Chondrocyte (in vitro differentiated cells): ENCODE measurements at regions not wholly inside any gene's neighbourhood (a gene's known extent, or its start where the extent isn't known, plus 50 kb on each side); places are given as distances from the start of the nearest gene placed in this dataset.

Experiments
- DNase-seq: peaks from one replicate; pipeline ENCODE4 v3.0.0; 2021; ENCODE audit warnings: mixed read lengths, low spot score
- H3K27ac Mint-ChIP-seq: one replicate; pipeline ENCODE4 v1.8.0; 2021; ENCODE audit warnings: mild to moderate bottlenecking, moderate library complexity, mixed read lengths; ENCODE audit not compliant: unreplicated experiment
- H3K27me3 Mint-ChIP-seq: 2 replicates; pipeline ENCODE4 v1.8.0; 2021; ENCODE audit warnings: low read depth, mixed read lengths
- H3K36me3 Mint-ChIP-seq: 2 replicates; pipeline ENCODE4 v1.8.0; 2021; ENCODE audit warnings: low read depth, mixed read lengths
- H3K4me1 Mint-ChIP-seq: 2 replicates; pipeline ENCODE4 v1.8.0; 2021; ENCODE audit warnings: low read depth, mild to moderate bottlenecking, mixed read lengths
- H3K4me3 Mint-ChIP-seq: one replicate; pipeline ENCODE4 v1.8.0; 2021; ENCODE audit warnings: mild to moderate bottlenecking, moderate library complexity, mixed read lengths; ENCODE audit not compliant: unreplicated experiment
- H3K9me3 Mint-ChIP-seq: 2 replicates; pipeline ENCODE4 v1.8.0; 2021; ENCODE audit warnings: low read depth, mixed read lengths
- TF ChIP-seq, protein P1 (sequence below): fragments of 200-600 bp; sonication (generic); IDR thresholded peaks from 2 replicates; pipeline ENCODE4 v1.5.0; 2021; ENCODE audit warnings: antibody characterized with exemption, mild to moderate bottlenecking, moderate library complexity

DNA sequence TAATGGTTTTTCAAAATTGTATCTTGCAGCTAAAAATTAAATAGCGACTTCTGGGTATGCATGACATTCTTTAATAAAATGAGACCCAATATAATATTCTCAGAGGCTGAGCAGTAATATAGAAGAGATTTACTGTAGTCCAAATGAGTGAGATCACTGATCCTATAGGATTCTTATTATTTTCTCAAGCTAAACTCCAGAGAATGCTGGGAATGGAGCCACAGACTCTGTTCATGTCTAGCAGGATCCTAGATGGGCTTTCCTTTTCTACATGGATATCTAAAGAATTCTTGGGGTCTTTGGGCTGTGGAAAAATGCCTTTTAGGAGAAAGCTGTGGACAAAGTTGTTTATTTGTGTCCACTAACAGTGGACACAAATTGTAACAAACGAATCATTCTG is 150.7 kb upstream of the ZNF644 start:
- Mint-ChIP-seq H3K4me3 (no peak overlapping the region), H3K27me3 (peaks cover 10% of the 10 kb centered on the region), H3K9me3 (no peaks in the 10 kb centered on the region), H3K27ac (no peak overlapping the region), H3K36me3 (no peaks in the 10 kb centered on the region), H3K4me1 (no peaks in the 10 kb centered on the region)
- no peak for DNase-seq
- TF ChIP-seq, protein P1, sequence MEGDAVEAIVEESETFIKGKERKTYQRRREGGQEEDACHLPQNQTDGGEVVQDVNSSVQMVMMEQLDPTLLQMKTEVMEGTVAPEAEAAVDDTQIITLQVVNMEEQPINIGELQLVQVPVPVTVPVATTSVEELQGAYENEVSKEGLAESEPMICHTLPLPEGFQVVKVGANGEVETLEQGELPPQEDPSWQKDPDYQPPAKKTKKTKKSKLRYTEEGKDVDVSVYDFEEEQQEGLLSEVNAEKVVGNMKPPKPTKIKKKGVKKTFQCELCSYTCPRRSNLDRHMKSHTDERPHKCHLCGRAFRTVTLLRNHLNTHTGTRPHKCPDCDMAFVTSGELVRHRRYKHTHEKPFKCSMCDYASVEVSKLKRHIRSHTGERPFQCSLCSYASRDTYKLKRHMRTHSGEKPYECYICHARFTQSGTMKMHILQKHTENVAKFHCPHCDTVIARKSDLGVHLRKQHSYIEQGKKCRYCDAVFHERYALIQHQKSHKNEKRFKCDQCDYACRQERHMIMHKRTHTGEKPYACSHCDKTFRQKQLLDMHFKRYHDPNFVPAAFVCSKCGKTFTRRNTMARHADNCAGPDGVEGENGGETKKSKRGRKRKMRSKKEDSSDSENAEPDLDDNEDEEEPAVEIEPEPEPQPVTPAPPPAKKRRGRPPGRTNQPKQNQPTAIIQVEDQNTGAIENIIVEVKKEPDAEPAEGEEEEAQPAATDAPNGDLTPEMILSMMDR, result no peak

DNA sequence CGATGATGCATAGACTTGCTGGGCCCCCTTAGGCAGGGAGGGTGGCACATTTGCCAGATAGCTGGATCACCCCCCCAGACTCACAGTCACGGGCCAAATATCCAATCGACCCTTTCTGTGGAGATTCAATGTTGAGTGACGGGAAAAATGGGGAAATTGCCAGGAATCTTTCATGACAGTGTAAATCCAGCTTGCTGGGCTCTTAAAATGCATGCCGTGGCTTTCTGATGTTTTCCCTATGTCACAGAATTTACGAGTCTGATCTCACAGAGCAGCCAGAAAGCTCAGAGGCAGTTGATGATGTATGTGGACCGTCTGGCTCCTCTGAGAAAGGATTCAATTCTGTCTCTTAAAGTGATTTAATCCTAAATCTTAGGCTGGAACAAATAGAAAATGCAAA is 150.1 kb upstream of the ZNF644 start:
- Mint-ChIP-seq H3K4me3 (no peak overlapping the region), H3K27ac (no peak overlapping the region), H3K4me1 (no peaks in the 10 kb centered on the region), H3K9me3 (no peaks in the 10 kb centered on the region), H3K27me3 (peaks cover 10% of the 10 kb centered on the region), H3K36me3 (no peaks in the 10 kb centered on the region)
- DNase-seq, result no peak
- TF ChIP-seq, protein P1, result no peak

DNA sequence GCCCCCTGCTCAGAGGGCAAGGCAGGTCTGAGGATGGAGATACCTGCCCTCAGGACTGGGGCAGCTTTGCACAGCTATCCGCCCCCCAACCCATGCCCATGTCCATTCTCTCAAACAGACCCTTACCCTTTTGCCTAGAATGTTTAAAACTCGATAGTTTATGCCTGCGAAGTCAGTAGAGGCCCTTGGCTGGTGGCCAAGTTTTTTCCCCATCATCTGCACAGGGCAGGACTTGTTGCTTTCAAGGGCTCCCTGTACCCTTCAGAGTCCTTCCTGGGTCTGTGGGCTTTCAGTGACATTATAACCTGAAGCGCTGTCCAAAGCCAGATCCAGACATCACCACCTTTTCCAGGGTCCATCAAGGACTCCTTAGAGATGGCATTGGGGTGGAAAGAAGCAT is 148.7 kb upstream of the ZNF644 start:
- Mint-ChIP-seq H3K27ac (no peak overlapping the region), H3K4me3 (no peak overlapping the region), H3K36me3 (no peaks in the 10 kb centered on the region), H3K9me3 (no peaks in the 10 kb centered on the region), H3K27me3 (peaks cover 10% of the 10 kb centered on the region), H3K4me1 (no peaks in the 10 kb centered on the region)
- TF ChIP-seq, protein P1, result no peak
- DNase-seq, result no peak

DNA sequence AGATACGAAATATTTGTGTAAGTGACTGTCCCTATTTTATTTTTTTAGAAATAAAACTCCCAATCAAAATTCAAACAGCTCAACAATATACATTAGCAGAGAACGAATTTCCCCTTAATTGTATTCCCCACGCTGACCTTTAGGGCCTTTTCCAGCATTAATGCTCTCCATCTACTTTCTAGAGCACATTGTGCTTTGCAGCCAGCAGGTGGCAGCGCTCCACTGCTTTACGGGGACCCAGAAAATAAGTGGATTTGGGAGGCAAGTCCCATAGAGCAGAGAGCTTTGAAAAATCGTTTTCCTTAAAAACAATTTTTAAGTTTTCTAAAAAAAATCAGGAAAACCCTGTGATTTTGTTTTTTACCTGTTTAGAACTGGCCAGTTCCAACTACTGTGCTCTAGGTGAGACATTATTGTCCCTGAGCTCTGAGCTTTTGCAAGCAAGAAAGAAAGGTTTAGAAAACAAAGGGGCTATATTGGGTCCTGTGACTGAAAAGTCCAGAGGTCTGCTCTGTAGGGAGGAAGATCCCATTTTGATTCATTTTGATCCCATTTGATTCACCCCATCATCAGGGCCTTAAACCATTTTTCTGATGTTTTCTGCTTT is 144.4 kb upstream of the ZNF644 start:
- Mint-ChIP-seq H3K36me3 (no peaks in the 10 kb centered on the region), H3K27ac (no peak overlapping the region), H3K9me3 (no peaks in the 10 kb centered on the region), H3K27me3 (peaks cover 3% of the 10 kb centered on the region), H3K4me1 (no peaks in the 10 kb centered on the region), H3K4me3 (no peak overlapping the region)
- no peak for DNase-seq
- TF ChIP-seq, protein P1, result peak; percentile 86

DNA sequence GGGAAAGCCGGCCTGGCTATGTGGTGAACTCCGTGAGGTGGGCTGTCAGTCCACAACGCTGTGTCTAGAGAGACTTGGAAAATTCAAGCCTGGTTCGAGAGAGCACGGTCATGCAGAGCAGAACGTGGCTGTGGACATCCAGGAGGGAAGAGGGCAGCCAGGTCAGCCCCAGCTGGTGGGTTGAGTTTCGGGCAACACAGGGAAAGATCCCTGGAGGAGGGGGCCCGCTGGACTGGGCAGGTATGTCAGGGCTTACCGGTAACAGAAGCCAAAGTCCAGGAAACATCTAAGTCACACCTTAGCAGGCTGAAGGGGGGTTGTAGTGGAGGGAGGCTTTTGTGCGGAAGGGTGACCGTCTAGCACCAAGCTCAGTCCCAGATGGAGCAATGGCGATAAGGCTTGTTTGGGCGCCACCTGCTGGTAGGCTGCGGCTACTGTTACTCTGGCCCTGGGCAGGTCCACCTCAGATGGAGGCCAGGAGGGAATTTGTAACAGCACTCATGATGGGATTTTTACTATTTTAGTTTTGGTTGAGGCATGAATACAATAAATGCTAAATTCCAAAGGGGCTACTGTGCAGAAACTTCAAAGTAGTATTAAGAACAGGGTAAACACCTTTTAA is 143.3 kb upstream of the ZNF644 start:
- TF ChIP-seq, protein P1, result peak; percentile 87
- no peak overlapping the region for H3K4me3 Mint-ChIP-seq
- no peak for DNase-seq
- H3K27me3 Mint-ChIP-seq, result peaks cover 3% of the 10 kb centered on the region
- H3K4me1 Mint-ChIP-seq, result no peaks in the 10 kb centered on the region
- H3K27ac Mint-ChIP-seq, result no peak overlapping the region
- H3K36me3 Mint-ChIP-seq, result no peaks in the 10 kb centered on the region
- no peaks in the 10 kb centered on the region for H3K9me3 Mint-ChIP-seq
